Endothelial cell of umbilical vein (primary cell): ENCODE measurements at regions not wholly inside any gene's neighbourhood (a gene's known extent, or its start where the extent isn't known, plus 50 kb on each side); places are given as distances from the start of the nearest gene placed in this dataset.

Experiments
- BruUV-seq: library from RNA; stranded (reverse); fragments of 400-500 nt; replicated peaks from 2 replicates; lab custom pipeline; 2021; lab: Mats Ljungman, UMichigan
- CTCF ChIA-PET: fragments of 300-600, 350-600 bp; sonication (Branson Sonifier 250); formaldehyde crosslinking; loops from one replicate; lab custom pipeline; 2021; ENCODE audit warnings: antibody characterized with exemption, inconsistent platforms; lab: Charles Lee
- POLR2A ChIA-PET: fragments of 300-600, 350-600 bp; sonication (Branson Sonifier 250); formaldehyde crosslinking; loops from one replicate; lab custom pipeline; 2021; ENCODE audit warnings: antibody characterized with exemption, inconsistent platforms; lab: Charles Lee
- DNase-seq: peaks from one replicate; pipeline ENCODE4 v3.0.0-alpha.2; 2011; ENCODE audit warnings: low read depth, low spot score
- FAIRE-seq: peaks from 2 replicates; lab custom pipeline; 2011; peaks lifted over from hg19 to GRCh38; lab: Jason Lieb, UNC
- H2AFZ ChIP-seq: 2 replicates; pipeline ENCODE4 v1.6.0; 2012; ENCODE audit warnings: low read depth, low read length, control low read depth, inconsistent platforms
- H3K27ac ChIP-seq: 2 replicates; pipeline ENCODE4 v1.5.1; 2011; ENCODE audit warnings: low read depth, mild to moderate bottlenecking, control low read depth, low read length, moderate library complexity; ENCODE audit not compliant: insufficient read depth
- H3K27me3 ChIP-seq, 2 experiments: 2 replicates each; pipeline versions ENCODE4 v1.6.0 to v1.6.1; 2011; ENCODE audit warnings: low read length in 2 of 2, mixed read lengths in 1 of 2; ENCODE audit not compliant: control insufficient read depth in 2 of 2, insufficient read depth in 2 of 2
- H3K36me3 ChIP-seq, 2 experiments: 2 replicates in 1 of 2; 3 replicates in 1 of 2; pipeline ENCODE4 v1.5.1; 2011; ENCODE audit warnings: low read length in 2 of 2, mild to moderate bottlenecking in 1 of 2, moderate library complexity in 1 of 2; ENCODE audit not compliant: control insufficient read depth in 2 of 2, insufficient read depth in 2 of 2; ENCODE audit errors: extremely low read depth in 1 of 2
- H3K4me1 ChIP-seq: 3 replicates; pipeline ENCODE4 v1.5.1; 2011; ENCODE audit warnings: mild to moderate bottlenecking, low read length; ENCODE audit not compliant: control insufficient read depth, insufficient read depth; ENCODE audit errors: extremely low read depth
- H3K4me2 ChIP-seq: 2 replicates; pipeline ENCODE4 v1.6.1; 2011; ENCODE audit warnings: low read length, control low read depth, mixed read lengths; ENCODE audit not compliant: insufficient read depth
- H3K4me3 ChIP-seq, 3 experiments: fragments of 200-600 bp in 1 of 3; sonication (generic), shearing (Covaris generic) in 1 of 3; replicated peaks in 1 of 3; 2 replicates each; pipeline ENCODE4 v1.5.1; 2011 to 2016; ENCODE audit warnings: control low read depth in 3 of 3, low read length in 3 of 3, mild to moderate bottlenecking in 2 of 3, inconsistent platforms in 1 of 3, low read depth in 1 of 3, moderate library complexity in 1 of 3; ENCODE audit not compliant: insufficient read depth in 1 of 3
- H3K79me2 ChIP-seq: 2 replicates; pipeline ENCODE4 v1.6.0; 2012; ENCODE audit warnings: low read length, inconsistent platforms; ENCODE audit not compliant: control insufficient read depth, insufficient read depth
- H3K9ac ChIP-seq: replicated peaks from 2 replicates; pipeline ENCODE3; 2011; ENCODE audit warnings: low read length, control low read depth; ENCODE audit not compliant: insufficient read depth; ENCODE audit errors: extremely low read depth
- H3K9me1 ChIP-seq: replicated peaks from 3 replicates; pipeline ENCODE4 v1.6.0; 2011; ENCODE audit warnings: mild to moderate bottlenecking, low read length; ENCODE audit not compliant: control insufficient read depth, insufficient read depth; ENCODE audit errors: extremely low read depth
- H3K9me3 ChIP-seq: replicated peaks from 2 replicates; pipeline ENCODE4 v1.5.1; 2012; ENCODE audit warnings: low read length, inconsistent platforms; ENCODE audit not compliant: control insufficient read depth, insufficient read depth
- H4K20me1 ChIP-seq: replicated peaks from 2 replicates; pipeline ENCODE3; 2011; ENCODE audit warnings: mild to moderate bottlenecking, low read length; ENCODE audit not compliant: control insufficient read depth, insufficient read depth; ENCODE audit errors: extremely low read depth
- CTCF ChIP-seq, 2 donors: IDR thresholded peaks; 1 replicate in 1 of 2; 2 replicates in 1 of 2; pipeline ENCODE4 v1.5.1; 2011; ENCODE audit warnings: low read length in 2 of 2, mild to moderate bottlenecking in 2 of 2, moderate library complexity in 2 of 2, control low read depth in 1 of 2, inconsistent platforms in 1 of 2, low read depth in 1 of 2; ENCODE audit not compliant: insufficient read depth in 1 of 2; ENCODE audit errors: extremely low read depth in 1 of 2
- EZH2 ChIP-seq: IDR thresholded peaks from 2 replicates; pipeline ENCODE4 v1.6.1; 2012; ENCODE audit warnings: borderline replicate concordance, low read depth, mild to moderate bottlenecking, moderate library complexity, low read length, inconsistent platforms; ENCODE audit not compliant: severe bottlenecking
- FOS ChIP-seq: IDR thresholded peaks from 2 replicates; pipeline ENCODE4 v1.6.1; 2011; ENCODE audit warnings: mild to moderate bottlenecking, low read length, moderate library complexity, borderline replicate concordance; ENCODE audit not compliant: insufficient read depth
- GATA2 ChIP-seq: IDR thresholded peaks from 2 replicates; pipeline ENCODE4 v1.7.0; 2011; ENCODE audit warnings: low read depth, mild to moderate bottlenecking, moderate library complexity, mixed read lengths, low read length; ENCODE audit not compliant: insufficient read length, insufficient read depth
- JUN ChIP-seq: IDR thresholded peaks from 2 replicates; pipeline ENCODE4 v1.6.1; 2011; ENCODE audit warnings: borderline replicate concordance, low read depth; ENCODE audit not compliant: insufficient read length, insufficient read depth
- MYC ChIP-seq: IDR thresholded peaks from one replicate; pipeline ENCODE4 v1.6.1; 2011; ENCODE audit warnings: mild to moderate bottlenecking, low read depth, low read length
- POLR2A ChIP-seq: IDR thresholded peaks from 2 replicates; pipeline ENCODE4 v1.6.1; 2012; ENCODE audit warnings: low read depth, mild to moderate bottlenecking, control low read depth, low read length
- POLR2AphosphoS5 ChIP-seq: IDR thresholded peaks from 2 replicates; pipeline ENCODE4 v1.6.1; 2012; ENCODE audit warnings: low read depth, mild to moderate bottlenecking, control low read depth, low read length, moderate library complexity; ENCODE audit not compliant: insufficient read depth
- dilution Hi-C: fragments of 300-500 bp; cut with MboI; formaldehyde crosslinking; loops from one replicate; pipeline ENCODE4 v1.15.0; 2019; ENCODE audit warnings: low sequenced_read_pairs; ENCODE audit not compliant: extremely low pct_ligation_motif_present
- intact Hi-C: fragments of 100-400 bp; cut with micrococcal nuclease; formaldehyde crosslinking; loops from one replicate; pipeline ENCODE4 v1.10.0; 2022
- TF ChIP-seq, protein P1 (sequence below): IDR thresholded peaks from 2 replicates; pipeline ENCODE4 v1.6.1; 2011; ENCODE audit not compliant: insufficient read depth, insufficient read length

DNA sequence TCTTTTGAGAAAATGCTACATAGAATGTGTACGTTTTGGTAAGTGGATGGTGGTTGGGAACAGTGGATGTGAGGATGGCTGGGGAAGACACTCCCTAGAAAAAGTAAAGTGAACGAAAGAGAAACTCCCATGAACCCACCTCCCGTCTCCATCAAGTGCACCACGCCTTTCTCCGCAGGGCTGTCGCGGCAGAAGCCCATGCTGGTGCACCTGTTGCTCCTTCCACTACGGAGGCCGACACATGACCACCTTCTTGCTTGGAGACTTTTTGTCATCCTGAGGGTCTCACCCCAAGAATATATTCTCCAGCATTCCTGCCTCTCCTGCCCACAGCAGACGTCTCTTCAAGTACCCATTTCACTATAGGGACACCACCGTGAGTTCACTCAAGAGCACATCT is 630.4 kb upstream of the PFKP start:
- H3K9ac ChIP-seq, result no peak overlapping the region
- no peak overlapping the region for H2AFZ ChIP-seq
- peaks cover 2% of the 10 kb centered on the region for H3K9me3 ChIP-seq
- no peak overlapping the region for H3K27ac ChIP-seq
- FAIRE-seq, result no peak
- dilution Hi-C loops, result no loop called here
- no peak for DNase-seq
- POLR2A ChIA-PET, result no interaction called here
- H3K27me3 ChIP-seq, result no peaks in the 10 kb centered on the region
- H3K36me3 ChIP-seq, result no peaks in the 10 kb centered on the region
- no peaks in the 10 kb centered on the region for H3K9me1 ChIP-seq
- no peaks in the 10 kb centered on the region for H3K4me1 ChIP-seq
- no peaks in the 10 kb centered on the region for H4K20me1 ChIP-seq
- H3K4me2 ChIP-seq, result no peak overlapping the region
- CTCF ChIA-PET, result no interaction called here
- TF ChIP-seq GATA2 (no peak), POLR2A (no peak), JUN (no peak), MYC (no peak), CTCF (IDR thresholded peaks at IDR 0.05; ENCODE audit: extremely low read depth in 1 of 2, insufficient read depth in 1 of 2, low read depth in 1 of 2, low read length in 2 of 2) (no peak), POLR2AphosphoS5 (no peak), FOS (no peak), EZH2 (no peak)
- TF ChIP-seq, protein P1, sequence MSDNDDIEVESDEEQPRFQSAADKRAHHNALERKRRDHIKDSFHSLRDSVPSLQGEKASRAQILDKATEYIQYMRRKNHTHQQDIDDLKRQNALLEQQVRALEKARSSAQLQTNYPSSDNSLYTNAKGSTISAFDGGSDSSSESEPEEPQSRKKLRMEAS, result no peak
- no peaks in the 10 kb centered on the region for H3K79me2 ChIP-seq
- intact Hi-C loops, result no loop called here
- no peak overlapping the region for H3K4me3 ChIP-seq
- no TSS peak for BruUV-seq
